Vagina (tissue), 2 donors: ENCODE measurements at regions not wholly inside any gene's neighbourhood (a gene's known extent, or its start where the extent isn't known, plus 50 kb on each side); places are given as distances from the start of the nearest gene placed in this dataset.

Source experiments
- DNase-seq, 2 donors: peaks; one replicate each; pipeline ENCODE4 v3.0.0-alpha.2; 2017; ENCODE audit errors: extremely low spot score in 2 of 2
- H3K27ac ChIP-seq: fragments of 200-600 bp; sonication (generic); one replicate; pipeline ENCODE4 v1.5.1; 2019
- H3K27me3 ChIP-seq: fragments of 200-600 bp; sonication (generic); one replicate; pipeline ENCODE4 v1.5.1; 2019
- H3K36me3 ChIP-seq, 2 donors: fragments of 200-600 bp; sonication (generic); one replicate each; pipeline ENCODE4 v1.5.1; 2017 to 2019
- H3K4me1 ChIP-seq: fragments of 200-600 bp; sonication (generic); one replicate; pipeline ENCODE4 v1.5.1; 2019
- H3K4me3 ChIP-seq, 2 donors: fragments of 200-600 bp; sonication (generic); 1 replicate in 1 of 2; 2 replicates in 1 of 2; pipeline ENCODE4 v1.5.1; 2016 to 2019
- H3K9me3 ChIP-seq: fragments of 200-600 bp; sonication (generic); one replicate; pipeline ENCODE4 v1.5.1; 2019
- POLR2A ChIP-seq, 2 donors: fragments of 450-650 bp; IDR thresholded peaks; one replicate each; pipeline ENCODE4 v1.6.1; 2017; ENCODE audit warnings: antibody characterized with exemption in 2 of 2, mild to moderate bottlenecking in 2 of 2, moderate library complexity in 2 of 2
- POLR2AphosphoS5 ChIP-seq, 2 donors: sonication (generic); formaldehyde crosslinking; IDR thresholded peaks; one replicate each; pipeline ENCODE4 v1.9.0; 2017; ENCODE audit warnings: antibody characterized with exemption in 2 of 2, mild to moderate bottlenecking in 2 of 2, low read depth in 1 of 2; ENCODE audit not compliant: insufficient read depth in 1 of 2
- intact Hi-C: fragments of 100-400 bp; cut with DNase I; formaldehyde crosslinking; loops from one replicate; pipeline ENCODE4 v1.15.1; 2023
- TF ChIP-seq, protein P1 (sequence below), 3 experiments: fragments of 450-650 bp in 2 of 3; fragments of 200-600 bp in 1 of 3; sonication (generic) in 1 of 3; IDR thresholded peaks; one replicate each; pipeline ENCODE4 v1.5.1; 2017 to 2019; ENCODE audit warnings: antibody characterized with exemption in 3 of 3, mild to moderate bottlenecking in 2 of 3, moderate library complexity in 2 of 3

DNA sequence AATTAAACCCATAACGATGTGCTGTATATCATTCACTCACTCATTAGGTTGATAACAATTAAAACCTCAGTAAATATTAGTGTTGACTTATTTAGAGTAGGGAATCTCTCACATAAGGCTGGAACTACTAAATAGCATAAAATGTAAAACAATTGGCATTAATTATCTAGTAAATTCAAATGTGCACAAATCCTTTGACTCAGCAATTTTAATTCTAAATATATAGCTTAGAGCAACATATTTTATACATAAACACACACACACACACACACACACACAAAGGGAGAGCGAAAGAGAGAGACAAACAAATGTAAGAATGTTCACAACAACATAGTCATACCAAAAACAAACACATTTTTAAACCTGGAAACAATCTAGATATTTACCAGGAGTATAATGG, 443.1 kb upstream of the KCNH7 start:
- Histone ChIP-seq H3K36me3 (no peaks in the 10 kb centered on the region), H3K4me1 (no peaks in the 10 kb centered on the region), H3K4me3 (no peak overlapping the region), H3K27ac (no peak overlapping the region), H3K9me3 (no peaks in the 10 kb centered on the region), H3K27me3 (no peaks in the 10 kb centered on the region)
- DNase-seq, result no peak
- intact Hi-C loops, result no loop called here
- TF ChIP-seq POLR2AphosphoS5 (IDR thresholded peaks at IDR 0.05; ENCODE audit: insufficient read depth in 1 of 2, low read depth in 1 of 2) (no peak), POLR2A (IDR thresholded peaks at IDR 0.05) (no peak)
- TF ChIP-seq, protein P1, sequence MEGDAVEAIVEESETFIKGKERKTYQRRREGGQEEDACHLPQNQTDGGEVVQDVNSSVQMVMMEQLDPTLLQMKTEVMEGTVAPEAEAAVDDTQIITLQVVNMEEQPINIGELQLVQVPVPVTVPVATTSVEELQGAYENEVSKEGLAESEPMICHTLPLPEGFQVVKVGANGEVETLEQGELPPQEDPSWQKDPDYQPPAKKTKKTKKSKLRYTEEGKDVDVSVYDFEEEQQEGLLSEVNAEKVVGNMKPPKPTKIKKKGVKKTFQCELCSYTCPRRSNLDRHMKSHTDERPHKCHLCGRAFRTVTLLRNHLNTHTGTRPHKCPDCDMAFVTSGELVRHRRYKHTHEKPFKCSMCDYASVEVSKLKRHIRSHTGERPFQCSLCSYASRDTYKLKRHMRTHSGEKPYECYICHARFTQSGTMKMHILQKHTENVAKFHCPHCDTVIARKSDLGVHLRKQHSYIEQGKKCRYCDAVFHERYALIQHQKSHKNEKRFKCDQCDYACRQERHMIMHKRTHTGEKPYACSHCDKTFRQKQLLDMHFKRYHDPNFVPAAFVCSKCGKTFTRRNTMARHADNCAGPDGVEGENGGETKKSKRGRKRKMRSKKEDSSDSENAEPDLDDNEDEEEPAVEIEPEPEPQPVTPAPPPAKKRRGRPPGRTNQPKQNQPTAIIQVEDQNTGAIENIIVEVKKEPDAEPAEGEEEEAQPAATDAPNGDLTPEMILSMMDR (IDR thresholded peaks at IDR 0.05), result no peak

DNA sequence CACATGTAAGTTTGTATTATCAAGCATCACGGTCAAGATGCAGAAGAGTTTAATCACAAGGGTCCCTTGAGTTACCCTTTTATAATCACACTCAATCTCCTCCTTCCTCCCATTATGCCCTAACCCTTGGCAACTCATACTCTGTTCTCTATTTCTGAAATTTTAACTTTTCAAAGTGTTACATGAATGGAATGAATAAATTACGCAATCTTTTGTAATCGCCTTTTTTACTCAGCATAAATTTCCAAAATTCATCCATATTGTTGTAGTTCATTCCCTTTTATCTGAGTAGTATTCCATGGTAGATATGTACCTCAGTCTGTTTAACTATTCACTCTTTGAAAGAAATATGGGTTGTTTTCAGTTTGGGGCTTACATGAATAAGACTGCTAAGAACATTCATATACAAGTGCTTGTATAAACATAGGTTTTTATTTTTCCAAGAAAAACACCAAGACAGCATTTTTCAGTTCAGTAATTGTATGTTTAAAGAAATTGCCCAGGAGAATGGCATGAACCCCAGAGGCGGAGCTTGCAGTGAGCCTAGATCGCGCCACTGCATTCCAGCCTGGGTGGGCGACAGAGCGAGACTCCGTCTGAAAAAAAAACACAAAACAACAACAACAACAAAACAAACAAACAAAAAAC, 430.9 kb upstream of the KCNH7 start:
- Histone ChIP-seq H3K9me3 (no peaks in the 10 kb centered on the region), H3K4me3 (no peak overlapping the region), H3K27ac (no peak overlapping the region), H3K4me1 (no peaks in the 10 kb centered on the region), H3K27me3 (no peaks in the 10 kb centered on the region), H3K36me3 (no peaks in the 10 kb centered on the region)
- intact Hi-C loops, result no loop called here
- TF ChIP-seq, protein P1 (IDR thresholded peaks at IDR 0.05), result no peak
- TF ChIP-seq POLR2AphosphoS5 (IDR thresholded peaks at IDR 0.05; ENCODE audit: insufficient read depth in 1 of 2, low read depth in 1 of 2) (no peak), POLR2A (IDR thresholded peaks at IDR 0.05) (no peak)
- DNase-seq, result no peak

DNA sequence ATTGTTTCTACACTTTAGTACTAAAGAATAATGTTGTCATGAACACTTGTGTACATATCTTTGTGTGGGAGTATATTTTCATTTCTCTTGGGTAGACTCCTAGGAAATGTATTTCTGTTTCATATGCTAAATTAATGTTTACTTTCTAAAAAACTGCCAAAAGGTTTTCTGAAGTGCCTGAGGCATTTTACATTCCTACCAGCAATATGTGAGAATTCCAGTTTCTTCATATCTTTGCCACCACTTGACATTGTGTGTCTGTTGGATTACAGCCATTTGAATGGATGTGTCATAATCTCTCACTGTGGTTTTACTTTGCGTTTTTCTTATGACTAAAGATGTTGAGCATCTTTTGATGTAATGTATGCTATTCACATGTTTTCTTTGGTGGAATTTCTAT, 428.2 kb upstream of the KCNH7 start:
- H3K27ac ChIP-seq, result no peak overlapping the region

DNA sequence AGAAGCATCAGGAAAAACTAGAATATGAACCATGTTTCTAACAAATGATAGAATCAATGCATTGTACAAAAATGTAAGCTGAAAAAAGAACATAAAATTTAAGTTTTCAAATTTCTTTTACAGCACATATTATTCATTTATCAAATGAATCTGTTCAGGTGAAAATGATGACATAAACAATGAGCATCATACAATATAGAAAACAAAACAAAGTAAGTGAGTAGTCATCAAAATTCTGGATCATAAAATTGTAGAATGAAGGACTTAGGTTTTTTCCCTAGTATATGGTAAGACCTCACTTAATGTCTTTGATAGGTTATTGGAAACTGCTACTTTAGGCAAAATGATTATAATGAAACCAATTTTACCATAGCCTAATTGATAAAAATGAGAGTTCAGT, 427.0 kb upstream of the KCNH7 start:
- intact Hi-C loops, result no loop called here
- no peaks in the 10 kb centered on the region for H3K4me1 ChIP-seq
- H3K9me3 ChIP-seq, result no peaks in the 10 kb centered on the region
- no peaks in the 10 kb centered on the region for H3K27me3 ChIP-seq
- H3K36me3 ChIP-seq, result no peaks in the 10 kb centered on the region
- no peak for DNase-seq
- no peak overlapping the region for H3K27ac ChIP-seq
- H3K4me3 ChIP-seq, result no peak overlapping the region
- TF ChIP-seq, protein P1 (IDR thresholded peaks at IDR 0.05), result no peak
- no peak for TF ChIP-seq POLR2A (IDR thresholded peaks at IDR 0.05)
- TF ChIP-seq POLR2AphosphoS5 (IDR thresholded peaks at IDR 0.05; ENCODE audit: insufficient read depth in 1 of 2, low read depth in 1 of 2), result no peak

More for the DNA sequence above, 428.2 kb upstream of the KCNH7 start:
- Histone ChIP-seq H3K9me3 (no peaks in the 10 kb centered on the region), H3K4me3 (no peak overlapping the region), H3K36me3 (no peaks in the 10 kb centered on the region), H3K27me3 (no peaks in the 10 kb centered on the region), H3K4me1 (no peaks in the 10 kb centered on the region)
- DNase-seq, result no peak
- intact Hi-C loops, result no loop called here
- no peak for TF ChIP-seq POLR2AphosphoS5 (IDR thresholded peaks at IDR 0.05; ENCODE audit: insufficient read depth in 1 of 2, low read depth in 1 of 2)
- TF ChIP-seq POLR2A (IDR thresholded peaks at IDR 0.05), result no peak
- TF ChIP-seq, protein P1 (IDR thresholded peaks at IDR 0.05), result no peak

DNA sequence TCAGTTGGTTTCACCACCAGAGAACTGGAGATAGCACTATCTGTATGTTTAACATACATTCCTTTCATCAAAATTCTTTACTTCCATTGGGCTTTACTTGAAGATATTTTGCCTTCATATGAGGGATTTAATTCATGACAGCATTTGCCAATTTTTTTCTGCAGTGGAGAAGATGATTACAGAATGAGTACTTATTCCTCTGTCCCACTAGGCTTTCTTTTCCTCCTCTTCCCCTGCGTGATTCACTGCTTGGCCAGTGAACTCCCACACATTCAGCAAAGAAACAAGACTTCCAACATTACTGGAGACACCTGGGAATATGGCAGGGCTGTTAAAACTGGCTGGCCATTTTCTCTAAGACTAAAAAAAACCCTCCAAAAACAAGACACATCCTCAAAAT, 425.8 kb upstream of the KCNH7 start:
- no peak overlapping the region for H3K4me3 ChIP-seq
- intact Hi-C loops, result no loop called here
- TF ChIP-seq, protein P1 (IDR thresholded peaks at IDR 0.05), result no peak
- no peak for TF ChIP-seq POLR2A (IDR thresholded peaks at IDR 0.05)
- TF ChIP-seq POLR2AphosphoS5 (IDR thresholded peaks at IDR 0.05; ENCODE audit: insufficient read depth in 1 of 2, low read depth in 1 of 2), result no peak
- DNase-seq, result no peak
- H3K36me3 ChIP-seq, result no peaks in the 10 kb centered on the region
- H3K27ac ChIP-seq, result no peak overlapping the region
- no peaks in the 10 kb centered on the region for H3K27me3 ChIP-seq
- no peaks in the 10 kb centered on the region for H3K4me1 ChIP-seq
- H3K9me3 ChIP-seq, result no peaks in the 10 kb centered on the region
